Panc1 (cell line): ENCODE measurements at regions not wholly inside any gene's neighbourhood (a gene's known extent, or its start where the extent isn't known, plus 50 kb on each side); places are given as distances from the start of the nearest gene placed in this dataset.

Experiments
- ATAC-seq: fragments of 200-7000 bp; cut with Tn5 transposase; 2 replicates; pipeline ENCODE4 v1.9.1; 2020; ENCODE audit warnings: mild to moderate bottlenecking, moderate library complexity
- BruUV-seq: library from RNA; stranded (reverse); fragments of 400-500 nt; replicated peaks from 2 replicates; lab custom pipeline; 2021; lab: Mats Ljungman, UMichigan
- CTCF ChIA-PET: fragments of 300-600 bp; sonication (Branson Sonifier 250); formaldehyde crosslinking; loops from one replicate; lab custom pipeline; 2022; ENCODE audit warnings: antibody characterized with exemption; lab: Charles Lee
- POLR2A ChIA-PET: fragments of 300-600 bp; sonication (Branson Sonifier 250); formaldehyde crosslinking; loops from one replicate; lab custom pipeline; 2022; ENCODE audit warnings: antibody characterized with exemption; lab: Charles Lee
- DNase-seq: peaks from one replicate; pipeline ENCODE4 v3.0.0-alpha.2; 2010; ENCODE audit warnings: low read depth, low spot score
- H3K27ac ChIP-seq: 2 replicates; pipeline ENCODE4 v1.5.1; 2011; ENCODE audit warnings: mild to moderate bottlenecking, low read length, inconsistent platforms
- H3K27me3 ChIP-seq: fragments of 200-500 bp; sonication (Bioruptor generic); 2 replicates; pipeline ENCODE4 v1.6.0; 2014; ENCODE audit warnings: low read length, inconsistent platforms; ENCODE audit not compliant: control insufficient read depth, insufficient read depth
- H3K36me3 ChIP-seq: fragments of 200-500 bp; sonication (Bioruptor generic); 2 replicates; pipeline ENCODE4 v1.5.1; 2014; ENCODE audit warnings: inconsistent platforms, mild to moderate bottlenecking, low read length, moderate library complexity; ENCODE audit not compliant: control insufficient read depth, insufficient read depth
- H3K4me1 ChIP-seq: 2 replicates; pipeline ENCODE4 v1.5.1; 2011; ENCODE audit warnings: inconsistent platforms, mild to moderate bottlenecking, low read length, moderate library complexity; ENCODE audit not compliant: control insufficient read depth, insufficient read depth
- H3K4me3 ChIP-seq, 2 experiments: 2 replicates each; pipeline ENCODE4 v1.5.1; 2011 to 2012; ENCODE audit warnings: low read depth in 2 of 2, low read length in 2 of 2, mild to moderate bottlenecking in 2 of 2, inconsistent platforms in 1 of 2, moderate library complexity in 1 of 2
- H3K9me3 ChIP-seq: fragments of 200-500 bp; sonication (Bioruptor generic); 2 replicates; pipeline ENCODE4 v1.5.1; 2014; ENCODE audit warnings: low read depth, mild to moderate bottlenecking, inconsistent platforms, low read length, moderate library complexity; ENCODE audit not compliant: control insufficient read depth, insufficient read depth
- POLR2AphosphoS5 ChIP-seq: IDR thresholded peaks from 2 replicates; pipeline ENCODE4 v1.6.1; 2012; ENCODE audit warnings: mild to moderate bottlenecking, low read depth, low read length, moderate library complexity
- SIN3A ChIP-seq: IDR thresholded peaks from 2 replicates; pipeline ENCODE4 v1.6.1; 2012; ENCODE audit warnings: low read depth, mild to moderate bottlenecking, low read length, moderate library complexity, borderline replicate concordance; ENCODE audit not compliant: insufficient read depth
- TCF7L2 ChIP-seq: IDR thresholded peaks from 2 replicates; pipeline ENCODE4 v1.6.1; 2011; ENCODE audit warnings: mild to moderate bottlenecking, low read depth, low read length, inconsistent platforms
- in situ Hi-C: cut with HindIII; loops from 2 replicates; pipeline ENCODE4 v1.10.0; 2016; ENCODE audit warnings: low sequenced_read_pairs, low pct_unique_long_range_greater_than_20kb
- intact Hi-C: fragments of 100-400 bp; cut with micrococcal nuclease; formaldehyde crosslinking; loops from one replicate; pipeline ENCODE4 v1.10.0; 2022; ENCODE audit not compliant: unreplicated experiment
- TF ChIP-seq, protein P1 (sequence below), 2 experiments: IDR thresholded peaks; 2 replicates each; pipeline ENCODE4 v1.6.1; 2011 to 2012; ENCODE audit warnings: low read depth in 2 of 2, control low read depth in 1 of 2, low read length in 1 of 2, mild to moderate bottlenecking in 1 of 2, moderate library complexity in 1 of 2; ENCODE audit not compliant: insufficient read depth in 1 of 2
- TF ChIP-seq, protein P2 (sequence below): fragments of 450-650 bp; IDR thresholded peaks from 2 replicates; pipeline ENCODE4 v1.5.1; 2017; ENCODE audit warnings: mild to moderate bottlenecking

DNA sequence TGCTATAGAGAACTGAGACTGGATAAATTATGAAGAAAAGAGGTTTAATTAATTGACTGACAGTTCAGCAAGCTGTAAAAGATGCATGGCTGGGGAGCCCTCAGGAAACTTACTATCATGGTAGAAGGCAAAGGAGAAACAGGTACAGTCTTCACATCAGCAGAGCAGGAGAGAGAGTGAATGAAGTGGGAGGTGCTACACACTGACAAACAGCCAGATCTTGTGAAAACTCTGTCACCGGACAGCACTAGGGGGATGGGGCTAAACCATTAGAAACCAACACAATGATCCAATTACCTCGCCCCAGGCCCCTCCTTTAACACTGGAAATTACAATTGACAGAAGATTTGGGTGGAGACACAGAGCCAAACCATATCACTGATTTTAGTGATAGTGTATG lies 682.4 kb downstream of the SLC16A7 start:
- TF ChIP-seq TCF7L2 (no peak), POLR2AphosphoS5 (no peak), SIN3A (no peak)
- TF ChIP-seq, protein P1, sequence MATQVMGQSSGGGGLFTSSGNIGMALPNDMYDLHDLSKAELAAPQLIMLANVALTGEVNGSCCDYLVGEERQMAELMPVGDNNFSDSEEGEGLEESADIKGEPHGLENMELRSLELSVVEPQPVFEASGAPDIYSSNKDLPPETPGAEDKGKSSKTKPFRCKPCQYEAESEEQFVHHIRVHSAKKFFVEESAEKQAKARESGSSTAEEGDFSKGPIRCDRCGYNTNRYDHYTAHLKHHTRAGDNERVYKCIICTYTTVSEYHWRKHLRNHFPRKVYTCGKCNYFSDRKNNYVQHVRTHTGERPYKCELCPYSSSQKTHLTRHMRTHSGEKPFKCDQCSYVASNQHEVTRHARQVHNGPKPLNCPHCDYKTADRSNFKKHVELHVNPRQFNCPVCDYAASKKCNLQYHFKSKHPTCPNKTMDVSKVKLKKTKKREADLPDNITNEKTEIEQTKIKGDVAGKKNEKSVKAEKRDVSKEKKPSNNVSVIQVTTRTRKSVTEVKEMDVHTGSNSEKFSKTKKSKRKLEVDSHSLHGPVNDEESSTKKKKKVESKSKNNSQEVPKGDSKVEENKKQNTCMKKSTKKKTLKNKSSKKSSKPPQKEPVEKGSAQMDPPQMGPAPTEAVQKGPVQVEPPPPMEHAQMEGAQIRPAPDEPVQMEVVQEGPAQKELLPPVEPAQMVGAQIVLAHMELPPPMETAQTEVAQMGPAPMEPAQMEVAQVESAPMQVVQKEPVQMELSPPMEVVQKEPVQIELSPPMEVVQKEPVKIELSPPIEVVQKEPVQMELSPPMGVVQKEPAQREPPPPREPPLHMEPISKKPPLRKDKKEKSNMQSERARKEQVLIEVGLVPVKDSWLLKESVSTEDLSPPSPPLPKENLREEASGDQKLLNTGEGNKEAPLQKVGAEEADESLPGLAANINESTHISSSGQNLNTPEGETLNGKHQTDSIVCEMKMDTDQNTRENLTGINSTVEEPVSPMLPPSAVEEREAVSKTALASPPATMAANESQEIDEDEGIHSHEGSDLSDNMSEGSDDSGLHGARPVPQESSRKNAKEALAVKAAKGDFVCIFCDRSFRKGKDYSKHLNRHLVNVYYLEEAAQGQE (IDR thresholded peaks at IDR 0.05; ENCODE audit: insufficient read depth in 1 of 2, low read depth in 2 of 2, low read length in 1 of 2): no peak
- TF ChIP-seq, protein P2, sequence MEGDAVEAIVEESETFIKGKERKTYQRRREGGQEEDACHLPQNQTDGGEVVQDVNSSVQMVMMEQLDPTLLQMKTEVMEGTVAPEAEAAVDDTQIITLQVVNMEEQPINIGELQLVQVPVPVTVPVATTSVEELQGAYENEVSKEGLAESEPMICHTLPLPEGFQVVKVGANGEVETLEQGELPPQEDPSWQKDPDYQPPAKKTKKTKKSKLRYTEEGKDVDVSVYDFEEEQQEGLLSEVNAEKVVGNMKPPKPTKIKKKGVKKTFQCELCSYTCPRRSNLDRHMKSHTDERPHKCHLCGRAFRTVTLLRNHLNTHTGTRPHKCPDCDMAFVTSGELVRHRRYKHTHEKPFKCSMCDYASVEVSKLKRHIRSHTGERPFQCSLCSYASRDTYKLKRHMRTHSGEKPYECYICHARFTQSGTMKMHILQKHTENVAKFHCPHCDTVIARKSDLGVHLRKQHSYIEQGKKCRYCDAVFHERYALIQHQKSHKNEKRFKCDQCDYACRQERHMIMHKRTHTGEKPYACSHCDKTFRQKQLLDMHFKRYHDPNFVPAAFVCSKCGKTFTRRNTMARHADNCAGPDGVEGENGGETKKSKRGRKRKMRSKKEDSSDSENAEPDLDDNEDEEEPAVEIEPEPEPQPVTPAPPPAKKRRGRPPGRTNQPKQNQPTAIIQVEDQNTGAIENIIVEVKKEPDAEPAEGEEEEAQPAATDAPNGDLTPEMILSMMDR: no peak
- in situ Hi-C loops: no loop called here
- ATAC-seq (no peak), DNase-seq (no peak)
- no peaks in the 10 kb centered on the region for H3K36me3 ChIP-seq
- H3K27me3 ChIP-seq: no peaks in the 10 kb centered on the region
- POLR2A ChIA-PET: no interaction called here
- H3K4me1 ChIP-seq: no peaks in the 10 kb centered on the region
- H3K4me3 ChIP-seq: no peak overlapping the region
- no peak overlapping the region for H3K27ac ChIP-seq
- H3K9me3 ChIP-seq: no peaks in the 10 kb centered on the region
- BruUV-seq: no TSS peak
- CTCF ChIA-PET: no interaction called here
- intact Hi-C loops: no loop called here

DNA sequence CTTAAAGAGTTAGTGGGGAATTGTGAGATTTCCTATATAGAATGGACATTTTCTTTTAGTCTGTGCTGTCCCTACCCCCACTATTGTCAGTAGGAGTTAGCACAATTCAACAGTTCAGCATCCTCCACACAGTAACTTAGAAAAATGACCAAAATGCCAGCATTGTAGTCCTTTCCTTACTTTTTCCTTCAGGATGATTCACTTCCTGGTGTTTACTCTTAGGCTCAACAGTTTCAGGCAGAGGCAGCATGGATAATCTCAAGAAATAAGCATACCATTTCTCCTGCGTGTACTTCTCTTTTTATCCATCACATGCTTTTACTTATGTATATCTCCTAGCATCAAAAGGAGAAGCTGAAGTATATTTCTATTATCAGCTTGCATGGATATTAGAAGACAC lies 683.4 kb downstream of the SLC16A7 start:
- in situ Hi-C loops (no loop called here), intact Hi-C loops (no loop called here)
- no peak overlapping the region for H3K4me3 ChIP-seq
- CTCF ChIA-PET: no interaction called here
- no peaks in the 10 kb centered on the region for H3K9me3 ChIP-seq
- TF ChIP-seq, protein P2: no peak
- no peak for TF ChIP-seq POLR2AphosphoS5
- TF ChIP-seq SIN3A: no peak
- TF ChIP-seq, protein P1 (IDR thresholded peaks at IDR 0.05; ENCODE audit: insufficient read depth in 1 of 2, low read depth in 2 of 2, low read length in 1 of 2): no peak
- TF ChIP-seq TCF7L2: no peak
- ATAC-seq (no peak), DNase-seq (no peak)
- no peaks in the 10 kb centered on the region for H3K4me1 ChIP-seq
- H3K27ac ChIP-seq: no peak overlapping the region
- H3K36me3 ChIP-seq: no peaks in the 10 kb centered on the region
- BruUV-seq: no TSS peak
- POLR2A ChIA-PET: no interaction called here
- no peaks in the 10 kb centered on the region for H3K27me3 ChIP-seq
